K562 (cell line): ENCODE measurements at regions not wholly inside any gene's neighbourhood (a gene's known extent, or its start where the extent isn't known, plus 50 kb on each side); places are given as distances from the start of the nearest gene placed in this dataset.

ENCODE experiments used
- BCLAF1 ChIP-seq, 2 experiments: fragments of 450-650 bp in 1 of 2; IDR thresholded peaks; 2 replicates each; pipeline ENCODE4 v1.6.1; 2011 to 2017; ENCODE audit warnings: low read depth in 2 of 2, antibody characterized with exemption in 1 of 2, borderline replicate concordance in 1 of 2, low read length in 1 of 2, mild to moderate bottlenecking in 1 of 2, mixed read lengths in 1 of 2; ENCODE audit not compliant: control insufficient read depth in 1 of 2
- JUNB ChIP-seq: fragments of 450-650 bp; formaldehyde crosslinking; conservative IDR thresholded peaks from 2 replicates; pipeline ENCODE4 v1.4.0; 2020; ENCODE audit warnings: mild to moderate bottlenecking
- SMARCE1 ChIP-seq: fragments of 450-650 bp; IDR thresholded peaks from 2 replicates; pipeline ENCODE4 v1.7.1; 2016; ENCODE audit warnings: mild to moderate bottlenecking
- SNRNP70 ChIP-seq: fragments of 200-400 bp; formaldehyde crosslinking; optimal IDR thresholded peaks from 2 replicates; pipeline ENCODE3; 2017; ENCODE audit warnings: low read depth, low read length
- TCF3 ChIP-seq: sonication (generic); formaldehyde crosslinking; IDR thresholded peaks from 2 replicates; pipeline ENCODE4 v1.4.0; 2020; ENCODE audit warnings: mild to moderate bottlenecking, missing genetic modification reagents
- U2AF2 ChIP-seq: fragments of 200-400 bp; formaldehyde crosslinking; optimal IDR thresholded peaks from 2 replicates; pipeline ENCODE3; 2017; ENCODE audit warnings: low read depth, mild to moderate bottlenecking, low read length
- ZBED1 ChIP-seq: IDR thresholded peaks from 2 replicates; pipeline ENCODE4 v1.6.1; 2014
- ZNF224 ChIP-seq: sonication (generic); formaldehyde crosslinking; IDR thresholded peaks from 2 replicates; pipeline ENCODE4 v1.8.0; 2022; ENCODE audit warnings: mild to moderate bottlenecking, missing genetic modification reagents
- ZNF766 ChIP-seq: fragments of 200-800 bp; sonication (Bioruptor generic); conservative IDR thresholded peaks from 2 replicates; pipeline ENCODE4 v1.6.1; 2016; ENCODE audit warnings: missing genetic modification characterization, missing compliant biosample characterization
- TF ChIP-seq, protein P1 (sequence below), 3 experiments: IDR thresholded peaks in 2 of 3; conservative IDR thresholded peaks in 1 of 3; 2 replicates each; pipeline ENCODE4 v1.5.1; 2011 to 2012; ENCODE audit warnings: low read length in 3 of 3, mild to moderate bottlenecking in 3 of 3, control low read depth in 2 of 3, improper control_type of control experiment in 1 of 3, inconsistent platforms in 1 of 3, low read depth in 1 of 3, mixed read lengths in 1 of 3, moderate library complexity in 1 of 3; ENCODE audit not compliant: insufficient read depth in 2 of 3
- TF ChIP-seq, protein P2 (sequence below): sonication (generic); formaldehyde crosslinking; IDR thresholded peaks from 2 replicates; pipeline ENCODE4 v1.5.0; 2020; ENCODE audit warnings: missing genetic modification reagents
- TF ChIP-seq, protein P3 (sequence below): sonication (generic); formaldehyde crosslinking; IDR thresholded peaks from 2 replicates; pipeline ENCODE4 v1.8.0; 2022; ENCODE audit warnings: missing genetic modification reagents, mild to moderate bottlenecking, borderline replicate concordance

DNA sequence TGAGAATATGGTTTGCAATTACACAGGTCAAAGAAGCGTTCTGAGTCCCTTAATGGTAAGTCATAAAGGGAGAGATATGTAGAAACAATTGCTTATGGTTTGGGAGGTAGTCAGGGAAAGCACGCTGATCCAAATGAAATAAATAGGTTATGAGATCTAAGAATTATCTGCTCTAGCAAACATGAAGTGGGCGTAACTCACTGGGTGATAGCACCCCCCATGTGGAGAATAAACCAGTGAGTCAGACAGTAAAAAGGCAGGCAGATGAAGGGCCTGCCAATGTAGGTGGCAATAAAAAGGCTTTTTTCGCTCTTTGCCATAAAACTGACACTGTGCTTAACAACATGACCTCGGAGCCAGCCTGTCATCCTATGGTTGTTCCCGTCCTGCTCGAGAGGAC lies 306.9 kb downstream of the GLRX3 start:
- TF ChIP-seq U2AF2 (no peak), SNRNP70 (no peak), ZNF224 (CRISPR knock-in tag) (no peak), TCF3 (CRISPR knock-in tag) (no peak), ZNF766 (CRISPR knock-in tag) (no peak), ZBED1 (no peak), BCLAF1 (IDR thresholded peaks at IDR 0.05; ENCODE audit: borderline replicate concordance in 1 of 2, control insufficient read depth in 1 of 2, low read depth in 2 of 2, low read length in 1 of 2) (no peak), SMARCE1 (no peak), JUNB (CRISPR knock-in tag) (no peak)
- TF ChIP-seq, protein P1, sequence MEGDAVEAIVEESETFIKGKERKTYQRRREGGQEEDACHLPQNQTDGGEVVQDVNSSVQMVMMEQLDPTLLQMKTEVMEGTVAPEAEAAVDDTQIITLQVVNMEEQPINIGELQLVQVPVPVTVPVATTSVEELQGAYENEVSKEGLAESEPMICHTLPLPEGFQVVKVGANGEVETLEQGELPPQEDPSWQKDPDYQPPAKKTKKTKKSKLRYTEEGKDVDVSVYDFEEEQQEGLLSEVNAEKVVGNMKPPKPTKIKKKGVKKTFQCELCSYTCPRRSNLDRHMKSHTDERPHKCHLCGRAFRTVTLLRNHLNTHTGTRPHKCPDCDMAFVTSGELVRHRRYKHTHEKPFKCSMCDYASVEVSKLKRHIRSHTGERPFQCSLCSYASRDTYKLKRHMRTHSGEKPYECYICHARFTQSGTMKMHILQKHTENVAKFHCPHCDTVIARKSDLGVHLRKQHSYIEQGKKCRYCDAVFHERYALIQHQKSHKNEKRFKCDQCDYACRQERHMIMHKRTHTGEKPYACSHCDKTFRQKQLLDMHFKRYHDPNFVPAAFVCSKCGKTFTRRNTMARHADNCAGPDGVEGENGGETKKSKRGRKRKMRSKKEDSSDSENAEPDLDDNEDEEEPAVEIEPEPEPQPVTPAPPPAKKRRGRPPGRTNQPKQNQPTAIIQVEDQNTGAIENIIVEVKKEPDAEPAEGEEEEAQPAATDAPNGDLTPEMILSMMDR (IDR thresholded peaks at IDR 0.05 in 2 of 3, conservative IDR thresholded peaks at IDR 0.05 in 1 of 3; ENCODE audit: insufficient read depth in 2 of 3, low read depth in 1 of 3, low read length in 3 of 3): no peak
- TF ChIP-seq, protein P2, sequence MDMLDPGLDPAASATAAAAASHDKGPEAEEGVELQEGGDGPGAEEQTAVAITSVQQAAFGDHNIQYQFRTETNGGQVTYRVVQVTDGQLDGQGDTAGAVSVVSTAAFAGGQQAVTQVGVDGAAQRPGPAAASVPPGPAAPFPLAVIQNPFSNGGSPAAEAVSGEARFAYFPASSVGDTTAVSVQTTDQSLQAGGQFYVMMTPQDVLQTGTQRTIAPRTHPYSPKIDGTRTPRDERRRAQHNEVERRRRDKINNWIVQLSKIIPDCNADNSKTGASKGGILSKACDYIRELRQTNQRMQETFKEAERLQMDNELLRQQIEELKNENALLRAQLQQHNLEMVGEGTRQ: no peak
- TF ChIP-seq, protein P3, sequence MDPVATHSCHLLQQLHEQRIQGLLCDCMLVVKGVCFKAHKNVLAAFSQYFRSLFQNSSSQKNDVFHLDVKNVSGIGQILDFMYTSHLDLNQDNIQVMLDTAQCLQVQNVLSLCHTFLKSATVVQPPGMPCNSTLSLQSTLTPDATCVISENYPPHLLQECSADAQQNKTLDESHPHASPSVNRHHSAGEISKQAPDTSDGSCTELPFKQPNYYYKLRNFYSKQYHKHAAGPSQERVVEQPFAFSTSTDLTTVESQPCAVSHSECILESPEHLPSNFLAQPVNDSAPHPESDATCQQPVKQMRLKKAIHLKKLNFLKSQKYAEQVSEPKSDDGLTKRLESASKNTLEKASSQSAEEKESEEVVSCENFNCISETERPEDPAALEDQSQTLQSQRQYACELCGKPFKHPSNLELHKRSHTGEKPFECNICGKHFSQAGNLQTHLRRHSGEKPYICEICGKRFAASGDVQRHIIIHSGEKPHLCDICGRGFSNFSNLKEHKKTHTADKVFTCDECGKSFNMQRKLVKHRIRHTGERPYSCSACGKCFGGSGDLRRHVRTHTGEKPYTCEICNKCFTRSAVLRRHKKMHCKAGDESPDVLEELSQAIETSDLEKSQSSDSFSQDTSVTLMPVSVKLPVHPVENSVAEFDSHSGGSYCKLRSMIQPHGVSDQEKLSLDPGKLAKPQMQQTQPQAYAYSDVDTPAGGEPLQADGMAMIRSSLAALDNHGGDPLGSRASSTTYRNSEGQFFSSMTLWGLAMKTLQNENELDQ (CRISPR knock-in tag): no peak
